Mucosa of stomach (tissue), 1 donor: ENCODE measurements at regions not wholly inside any gene's neighbourhood (a gene's known extent, or its start where the extent isn't known, plus 50 kb on each side); places are given as distances from the start of the nearest gene placed in this dataset.

Source experiments
- H3K27me3 ChIP-seq: one replicate; pipeline ENCODE4 v1.7.0; 2013; ENCODE audit warnings: mild to moderate bottlenecking, low read length; ENCODE audit not compliant: control insufficient read depth, insufficient read depth
- H3K36me3 ChIP-seq: one replicate; pipeline ENCODE4 v1.7.0; 2013; ENCODE audit warnings: low read length; ENCODE audit not compliant: control insufficient read depth, insufficient read depth
- H3K4me1 ChIP-seq: one replicate; pipeline ENCODE4 v1.7.0; 2013; ENCODE audit warnings: mild to moderate bottlenecking, low read length; ENCODE audit not compliant: control insufficient read depth, insufficient read depth
- H3K4me3 ChIP-seq: one replicate; pipeline ENCODE4 v1.7.0; 2013; ENCODE audit warnings: low read length
- H3K9ac ChIP-seq: one replicate; pipeline ENCODE4 v1.7.0; 2013; ENCODE audit warnings: mild to moderate bottlenecking, low read length, moderate library complexity
- H3K9me3 ChIP-seq: one replicate; pipeline ENCODE4 v1.7.0; 2013; ENCODE audit warnings: mild to moderate bottlenecking, low read length, moderate library complexity; ENCODE audit not compliant: control insufficient read depth
- donor health status: Pancreatic carcinoma.

GRCh38 chr3:8186213-8186612 is 315.4 kb upstream of the LMCD1 start:
- no peaks in the 10 kb centered on the region for H3K36me3 ChIP-seq
- H3K27me3 ChIP-seq = no peaks in the 10 kb centered on the region
- H3K9ac ChIP-seq = no peak overlapping the region
- H3K9me3 ChIP-seq = no peaks in the 10 kb centered on the region
- peaks cover 10% of the 10 kb centered on the region for H3K4me1 ChIP-seq
- no peak overlapping the region for H3K4me3 ChIP-seq

DNA sequence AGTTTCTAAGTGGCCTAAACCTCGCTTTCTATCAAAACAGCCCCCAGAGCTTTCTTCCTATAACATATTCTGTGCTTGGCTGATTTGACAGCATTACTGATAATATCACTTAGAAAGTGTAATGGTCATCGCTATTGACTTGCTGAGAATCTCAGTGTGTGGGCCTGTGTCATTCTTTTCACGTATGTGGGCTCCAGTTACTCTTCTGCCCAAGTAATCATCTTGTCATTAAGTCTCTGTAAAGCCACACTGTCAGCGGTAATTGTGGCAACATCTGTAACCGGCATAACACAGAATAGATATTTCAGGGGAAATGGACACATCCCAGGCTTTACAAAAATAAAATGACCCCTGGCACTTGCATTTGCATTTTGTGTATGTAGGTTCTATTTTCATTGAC is 313.6 kb upstream of the LMCD1 start:
- Histone ChIP-seq H3K9me3 (no peaks in the 10 kb centered on the region), H3K4me3 (no peak overlapping the region), H3K36me3 (no peaks in the 10 kb centered on the region), H3K9ac (no peak overlapping the region), H3K4me1 (peaks cover 7% of the 10 kb centered on the region), H3K27me3 (no peaks in the 10 kb centered on the region)

- no peaks in the 10 kb centered on the region for H3K27me3 ChIP-seq
- no peak overlapping the region for H3K4me3 ChIP-seq
- no peaks in the 10 kb centered on the region for H3K4me1 ChIP-seq
- H3K36me3 ChIP-seq = no peaks in the 10 kb centered on the region
- no peak overlapping the region for H3K9ac ChIP-seq
- no peaks in the 10 kb centered on the region for H3K9me3 ChIP-seq
These were observed 312.6 kb upstream of the LMCD1 start for GRCh38 chr3:8189051-8189450.

GRCh38 chr3:8191406-8191805 is 310.2 kb upstream of the LMCD1 start:
- Histone ChIP-seq H3K27me3 (no peaks in the 10 kb centered on the region), H3K4me1 (no peaks in the 10 kb centered on the region)

DNA sequence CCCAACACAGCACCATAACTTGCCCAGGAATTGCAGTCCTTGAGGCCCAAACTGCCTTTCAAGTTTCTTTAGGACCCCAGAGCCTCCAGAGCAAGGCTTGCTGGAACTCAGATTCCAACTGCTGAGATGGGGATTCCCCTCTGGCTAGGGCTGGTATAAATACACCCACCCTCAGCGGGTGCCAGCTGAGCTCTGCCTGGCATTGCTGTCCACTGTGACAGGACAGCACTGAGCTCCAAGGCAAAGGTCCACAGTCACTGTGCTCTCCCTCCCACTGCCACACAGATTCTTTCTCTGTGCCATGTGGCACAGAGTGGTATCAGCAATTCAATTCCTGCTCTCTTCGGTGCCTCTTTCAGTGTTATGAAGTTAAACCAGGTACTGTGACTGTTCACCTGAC is 304.2 kb upstream of the LMCD1 start:
- H3K9me3 ChIP-seq = no peaks in the 10 kb centered on the region
- H3K4me3 ChIP-seq = no peak overlapping the region
- H3K36me3 ChIP-seq = no peaks in the 10 kb centered on the region
- no peaks in the 10 kb centered on the region for H3K4me1 ChIP-seq
- no peaks in the 10 kb centered on the region for H3K27me3 ChIP-seq
- no peak overlapping the region for H3K9ac ChIP-seq

More at GRCh38 chr3:8191406-8191805, 310.2 kb upstream of the LMCD1 start:
- Histone ChIP-seq H3K9me3 (no peaks in the 10 kb centered on the region), H3K36me3 (no peaks in the 10 kb centered on the region), H3K4me3 (no peak overlapping the region), H3K9ac (no peak overlapping the region)

- H3K36me3 ChIP-seq = no peaks in the 10 kb centered on the region
- H3K27me3 ChIP-seq = no peaks in the 10 kb centered on the region
- H3K9ac ChIP-seq = no peak overlapping the region
- no peaks in the 10 kb centered on the region for H3K9me3 ChIP-seq
- H3K4me3 ChIP-seq = no peak overlapping the region
- no peaks in the 10 kb centered on the region for H3K4me1 ChIP-seq
These were observed 303.0 kb upstream of the LMCD1 start for GRCh38 chr3:8198605-8199004.

DNA sequence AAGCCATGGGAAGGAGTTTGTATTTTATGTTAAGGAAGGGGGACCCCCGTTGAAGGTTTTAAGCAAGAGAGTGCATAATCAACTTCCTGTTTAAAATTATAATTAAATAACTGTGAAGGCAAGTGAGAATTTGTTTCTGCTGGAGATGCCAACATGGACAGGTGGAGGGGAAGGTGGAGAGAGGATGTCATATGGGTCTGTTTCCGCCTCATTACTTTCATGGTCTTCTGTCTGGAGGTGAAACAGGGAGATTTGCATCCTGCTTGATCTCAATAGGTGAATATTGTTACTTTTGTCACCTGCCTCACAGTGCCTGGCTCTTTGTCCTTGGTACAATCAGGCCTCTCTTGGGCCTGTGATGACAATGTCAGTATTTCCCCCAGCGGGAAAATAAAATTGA is 300.6 kb upstream of the LMCD1 start:
- no peaks in the 10 kb centered on the region for H3K4me1 ChIP-seq
- H3K27me3 ChIP-seq = no peaks in the 10 kb centered on the region
- no peaks in the 10 kb centered on the region for H3K36me3 ChIP-seq

GRCh38 chr3:8201886-8202285 is 299.7 kb upstream of the LMCD1 start:
- H3K36me3 ChIP-seq = no peaks in the 10 kb centered on the region
- no peak overlapping the region for H3K4me3 ChIP-seq
- no peaks in the 10 kb centered on the region for H3K27me3 ChIP-seq
- no peak overlapping the region for H3K9ac ChIP-seq
- H3K4me1 ChIP-seq = no peaks in the 10 kb centered on the region
- H3K9me3 ChIP-seq = no peaks in the 10 kb centered on the region

More for the DNA sequence above, 300.6 kb upstream of the LMCD1 start:
- Histone ChIP-seq H3K9ac (no peak overlapping the region), H3K4me3 (no peak overlapping the region), H3K9me3 (no peaks in the 10 kb centered on the region)

DNA sequence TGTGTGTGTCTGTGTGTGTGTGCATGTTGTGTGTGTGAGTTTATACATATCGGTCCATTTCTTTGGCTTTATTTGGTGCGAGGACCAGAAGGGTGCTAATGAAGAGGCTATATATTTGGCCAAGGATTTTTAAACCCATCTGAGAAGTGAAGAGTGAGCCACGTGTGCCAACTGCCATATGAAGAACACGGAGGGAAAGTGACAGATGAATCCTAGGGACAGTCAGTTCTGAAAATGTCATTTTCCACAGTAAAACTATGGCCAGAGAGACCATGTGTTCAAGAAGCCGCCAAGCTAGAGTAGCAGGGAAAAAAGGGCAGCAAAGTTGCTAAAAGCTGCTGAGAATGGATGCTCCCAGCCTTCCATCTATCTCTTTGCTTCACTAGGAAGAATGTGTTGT is 297.3 kb upstream of the LMCD1 start:
- no peaks in the 10 kb centered on the region for H3K27me3 ChIP-seq
- no peaks in the 10 kb centered on the region for H3K4me1 ChIP-seq
- H3K36me3 ChIP-seq = no peaks in the 10 kb centered on the region
- no peak overlapping the region for H3K4me3 ChIP-seq
- H3K9ac ChIP-seq = no peak overlapping the region
- H3K9me3 ChIP-seq = no peaks in the 10 kb centered on the region

- H3K9ac ChIP-seq = no peak overlapping the region
- no peaks in the 10 kb centered on the region for H3K4me1 ChIP-seq
- H3K27me3 ChIP-seq = no peaks in the 10 kb centered on the region
- no peaks in the 10 kb centered on the region for H3K36me3 ChIP-seq
- no peaks in the 10 kb centered on the region for H3K9me3 ChIP-seq
- H3K4me3 ChIP-seq = no peak overlapping the region
These were observed 296.6 kb upstream of the LMCD1 start for GRCh38 chr3:8204853-8205650.

DNA sequence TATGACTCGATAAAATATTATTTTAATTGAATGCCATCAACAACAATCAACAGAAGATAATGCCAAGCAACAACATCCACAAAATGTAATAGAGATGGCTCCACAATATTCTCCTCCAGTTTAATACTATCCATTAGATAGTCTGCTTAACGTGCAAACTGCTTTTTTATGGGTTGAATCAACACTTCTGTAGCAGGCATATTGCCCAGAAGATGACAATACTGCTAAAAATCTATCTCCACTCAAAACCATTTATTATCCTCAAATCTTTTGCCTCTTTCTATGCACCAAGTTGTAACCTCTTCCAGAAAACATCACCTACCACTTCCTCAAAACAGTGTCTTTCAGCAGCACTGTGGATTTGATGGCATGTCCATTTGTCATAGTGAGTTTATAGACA is 295.7 kb upstream of the LMCD1 start:
- no peak overlapping the region for H3K4me3 ChIP-seq
- H3K9ac ChIP-seq = no peak overlapping the region
- no peaks in the 10 kb centered on the region for H3K36me3 ChIP-seq
- no peaks in the 10 kb centered on the region for H3K27me3 ChIP-seq
- H3K9me3 ChIP-seq = no peaks in the 10 kb centered on the region
- no peaks in the 10 kb centered on the region for H3K4me1 ChIP-seq

GRCh38 chr3:8206971-8207617 is 294.5 kb upstream of the LMCD1 start:
- Histone ChIP-seq H3K9ac (no peak overlapping the region), H3K4me3 (no peak overlapping the region), H3K36me3 (no peaks in the 10 kb centered on the region)

More at GRCh38 chr3:8206971-8207617, 294.5 kb upstream of the LMCD1 start:
- Histone ChIP-seq H3K9me3 (no peaks in the 10 kb centered on the region), H3K27me3 (no peaks in the 10 kb centered on the region), H3K4me1 (no peaks in the 10 kb centered on the region)
